IMR-90 (cell line): ENCODE measurements at regions not wholly inside any gene's neighbourhood (a gene's known extent, or its start where the extent isn't known, plus 50 kb on each side); places are given as distances from the start of the nearest gene placed in this dataset.

Source experiments
- ATAC-seq: fragments of 200-7000 bp; cut with Tn5 transposase; 2 replicates; pipeline ENCODE4 v1.9.1; 2020; ENCODE audit warnings: low read depth, mild to moderate bottlenecking, moderate library complexity
- BruUV-seq: library from RNA; stranded (reverse); fragments of 400-500 nt; replicated peaks from 2 replicates; lab custom pipeline; 2021; lab: Mats Ljungman, UMichigan
- CTCF ChIA-PET: fragments of 300-600 bp; formaldehyde crosslinking; extraction: SDS; loops from one replicate; lab custom pipeline; 2021; ENCODE audit warnings: antibody characterized with exemption; lab: Yijun Ruan, JAX
- POLR2A ChIA-PET: fragments of 300-600 bp; sonication (Branson Sonifier 250); formaldehyde crosslinking; loops from one replicate; lab custom pipeline; 2022; ENCODE audit warnings: antibody characterized with exemption; ENCODE audit not compliant: unreplicated experiment; lab: Charles Lee
- DNase-seq: peaks from one replicate; pipeline ENCODE4 v3.0.0; 2013
- H2AFZ ChIP-seq: replicated peaks from 2 replicates; pipeline ENCODE3; 2013; ENCODE audit warnings: low read length, mild to moderate bottlenecking; ENCODE audit not compliant: poor library complexity
- H2AK5ac ChIP-seq: 2 replicates; pipeline ENCODE4 v1.6.1; 2013; ENCODE audit warnings: low read depth, low read length, inconsistent platforms
- H2AK9ac ChIP-seq: replicated peaks from 2 replicates; pipeline ENCODE3; 2013; ENCODE audit warnings: mild to moderate bottlenecking, low read depth, low read length, moderate library complexity; ENCODE audit not compliant: poor library complexity
- H2BK120ac ChIP-seq: 2 replicates; pipeline ENCODE4 v1.6.1; 2013; ENCODE audit warnings: low read depth, low read length, inconsistent platforms
- H2BK15ac ChIP-seq: 3 replicates; pipeline ENCODE4 v1.6.1; 2013; ENCODE audit warnings: low read depth, low read length, inconsistent platforms
- H2BK20ac ChIP-seq: 2 replicates; pipeline ENCODE4 v1.6.1; 2013; ENCODE audit warnings: low read depth, mild to moderate bottlenecking, inconsistent platforms, low read length, moderate library complexity
- H2BK5ac ChIP-seq: 2 replicates; pipeline ENCODE4 v1.6.1; 2013; ENCODE audit warnings: mild to moderate bottlenecking, low read depth, low read length, inconsistent platforms; ENCODE audit not compliant: poor library complexity, severe bottlenecking
- H3K14ac ChIP-seq: replicated peaks from 2 replicates; pipeline ENCODE4 v1.6.1; 2013; ENCODE audit warnings: low read depth, low read length, inconsistent platforms
- H3K18ac ChIP-seq: 2 replicates; pipeline ENCODE4 v1.6.1; 2013; ENCODE audit warnings: low read depth, low read length, control low read depth
- H3K23ac ChIP-seq: 2 replicates; pipeline ENCODE4 v1.6.1; 2013; ENCODE audit warnings: low read depth, low read length, inconsistent platforms
- H3K27ac ChIP-seq: 2 replicates; pipeline ENCODE4 v1.5.1; 2013; ENCODE audit warnings: mild to moderate bottlenecking, control low read depth, low read length; ENCODE audit not compliant: insufficient read depth
- H3K27me3 ChIP-seq: 2 replicates; pipeline ENCODE4 v1.6.1; 2013; ENCODE audit warnings: low read length; ENCODE audit not compliant: control insufficient read depth, insufficient read depth
- H3K36me3 ChIP-seq: 2 replicates; pipeline ENCODE4 v1.6.1; 2013; ENCODE audit warnings: low read length, mixed read lengths; ENCODE audit not compliant: control insufficient read depth, insufficient read depth
- H3K4ac ChIP-seq: 2 replicates; pipeline ENCODE4 v1.6.1; 2013; ENCODE audit warnings: low read depth, low read length, inconsistent platforms
- H3K4me1 ChIP-seq: 2 replicates; pipeline ENCODE4 v1.6.1; 2013; ENCODE audit warnings: low read length, mixed read lengths; ENCODE audit not compliant: control insufficient read depth, insufficient read depth
- H3K4me2 ChIP-seq: 2 replicates; pipeline ENCODE4 v1.6.1; 2013; ENCODE audit warnings: low read depth, mild to moderate bottlenecking, control low read depth, low read length, moderate library complexity
- H3K4me3 ChIP-seq: 2 replicates; pipeline ENCODE4 v1.5.1; 2013; ENCODE audit warnings: low read depth, mild to moderate bottlenecking, control low read depth, low read length, moderate library complexity; ENCODE audit not compliant: insufficient read depth
- H3K56ac ChIP-seq: 2 replicates; pipeline ENCODE4 v1.6.1; 2013; ENCODE audit warnings: low read length, inconsistent platforms; ENCODE audit not compliant: insufficient read depth; ENCODE audit errors: extremely low read depth
- H3K79me1 ChIP-seq, 2 experiments: 2 replicates each; pipeline ENCODE4 v1.6.1; 2013; ENCODE audit warnings: low read length in 2 of 2, inconsistent platforms in 1 of 2, low read depth in 1 of 2
- H3K9ac ChIP-seq: 2 replicates; pipeline ENCODE4 v1.6.1; 2013; ENCODE audit warnings: low read depth, low read length, control low read depth
- H3K9me1 ChIP-seq: 2 replicates; pipeline ENCODE4 v1.6.1; 2013; ENCODE audit warnings: low read length, inconsistent platforms; ENCODE audit not compliant: insufficient read depth
- H3K9me3 ChIP-seq: 2 replicates; pipeline ENCODE4 v1.6.1; 2013; ENCODE audit warnings: low read length; ENCODE audit not compliant: control insufficient read depth, insufficient read depth
- H4K20me1 ChIP-seq: 2 replicates; pipeline ENCODE4 v1.6.1; 2013; ENCODE audit warnings: low read length, inconsistent platforms; ENCODE audit not compliant: insufficient read depth
- H4K5ac ChIP-seq: 2 replicates; pipeline ENCODE4 v1.6.1; 2013; ENCODE audit warnings: mild to moderate bottlenecking, low read depth, low read length, control low read depth
- H4K8ac ChIP-seq, 2 experiments: 2 replicates each; pipeline ENCODE4 v1.6.1; 2013; ENCODE audit warnings: low read depth in 2 of 2, low read length in 2 of 2, control low read depth in 1 of 2, inconsistent platforms in 1 of 2
- H4K91ac ChIP-seq: 2 replicates; pipeline ENCODE4 v1.6.1; 2013; ENCODE audit warnings: low read depth, low read length, inconsistent platforms; ENCODE audit not compliant: insufficient read depth
- BHLHE40 ChIP-seq: fragments of 150-350 bp; IDR thresholded peaks from 2 replicates; pipeline ENCODE4 v1.6.1; 2016; ENCODE audit warnings: mild to moderate bottlenecking, low read depth, low read length
- CEBPB ChIP-seq: IDR thresholded peaks from 2 replicates; pipeline ENCODE4 v1.6.1; 2012; ENCODE audit warnings: low read depth, low read length, improper control_type of control experiment
- CHD1 ChIP-seq: IDR thresholded peaks from 2 replicates; pipeline ENCODE4 v1.6.1; 2012; ENCODE audit warnings: low read depth, low read length, improper control_type of control experiment
- ELK1 ChIP-seq: fragments of 150-350 bp; IDR thresholded peaks from 2 replicates; pipeline ENCODE4 v1.6.1; 2016; ENCODE audit warnings: low read depth, mild to moderate bottlenecking, low read length, moderate library complexity, borderline replicate concordance
- FOS ChIP-seq: fragments of 150-350 bp; IDR thresholded peaks from 2 replicates; pipeline ENCODE4 v1.6.1; 2016; ENCODE audit warnings: low read depth, low read length
- MAFK ChIP-seq: IDR thresholded peaks from 2 replicates; pipeline ENCODE4 v1.6.1; 2012; ENCODE audit warnings: low read depth, low read length, improper control_type of control experiment
- MAZ ChIP-seq: IDR thresholded peaks from 2 replicates; pipeline ENCODE4 v1.6.1; 2012; ENCODE audit warnings: low read depth, mild to moderate bottlenecking, low read length, improper control_type of control experiment, moderate library complexity, borderline replicate concordance
- MXI1 ChIP-seq: IDR thresholded peaks from 2 replicates; pipeline ENCODE4 v1.6.1; 2012; ENCODE audit warnings: low read depth, mild to moderate bottlenecking, low read length, moderate library complexity, borderline replicate concordance
- NFE2L2 ChIP-seq: fragments of 150-350 bp; IDR thresholded peaks from 2 replicates; pipeline ENCODE4 v1.6.1; 2016; ENCODE audit warnings: low read depth, mild to moderate bottlenecking, low read length
- POLR2A ChIP-seq: IDR thresholded peaks from 2 replicates; pipeline ENCODE4 v1.6.1; 2012; ENCODE audit warnings: mild to moderate bottlenecking, low read depth, low read length
- RAD21 ChIP-seq: IDR thresholded peaks from 2 replicates; pipeline ENCODE4 v1.6.1; 2012; ENCODE audit warnings: low read length, improper control_type of control experiment
- RCOR1 ChIP-seq: IDR thresholded peaks from 2 replicates; pipeline ENCODE4 v1.6.1; 2012; ENCODE audit warnings: mild to moderate bottlenecking, low read length, improper control_type of control experiment; ENCODE audit not compliant: insufficient replicate concordance
- RFX5 ChIP-seq: IDR thresholded peaks from 2 replicates; pipeline ENCODE4 v1.8.0; 2012; ENCODE audit warnings: low read depth, mild to moderate bottlenecking, low read length, moderate library complexity
- SMC3 ChIP-seq: fragments of 150-350 bp; IDR thresholded peaks from 2 replicates; pipeline ENCODE4 v1.6.1; 2016; ENCODE audit warnings: low read depth, mild to moderate bottlenecking, antibody characterized with exemption, low read length, moderate library complexity
- USF2 ChIP-seq: fragments of 150-350 bp; IDR thresholded peaks from 2 replicates; pipeline ENCODE4 v1.6.1; 2017; ENCODE audit warnings: mild to moderate bottlenecking, antibody characterized with exemption, low read length, low read depth
- WGBS, 2 experiments: methylation state at CpG; one replicate each; pipeline versions ENCODE4 v1.1.5 to v1.1.7; 2013; ENCODE audit warnings: missing lambda C conversion rate in 2 of 2; ENCODE audit not compliant: insufficient read length in 1 of 2; ENCODE audit errors: extremely low coverage in 2 of 2; 5-methylcytosine and 5-hydroxymethylcytosine counted together
- dilution Hi-C: fragments of 300-500 bp; cut with HindIII; formaldehyde crosslinking; loops from one replicate; pipeline ENCODE4 v1.14.3; 2018; ENCODE audit warnings: low sequenced_read_pairs; ENCODE audit not compliant: unreplicated experiment
- in situ Hi-C: fragments of 300-500 bp; cut with MboI; formaldehyde crosslinking; loops from 3 replicates; pipeline ENCODE4 v1.14.3; 2019; ENCODE audit warnings: low sequenced_read_pairs, inconsistent platforms, mixed read lengths
- intact Hi-C: fragments of 100-400 bp; cut with micrococcal nuclease; formaldehyde crosslinking; loops from 2 replicates; pipeline ENCODE4 v1.10.0; 2022
- TF ChIP-seq, protein P1 (sequence below): conservative IDR thresholded peaks from 2 replicates; pipeline ENCODE4 v1.5.1; 2012; ENCODE audit warnings: mild to moderate bottlenecking, low read depth, low read length, improper control_type of control experiment

- no peaks in the 10 kb centered on the region for H4K20me1 ChIP-seq
- H3K4ac ChIP-seq = no peak overlapping the region
- H2AFZ ChIP-seq = no peak overlapping the region
- no peaks in the 10 kb centered on the region for H3K27me3 ChIP-seq
- H3K23ac ChIP-seq = no peak overlapping the region
- H3K14ac ChIP-seq = no peak overlapping the region
- POLR2A ChIA-PET = interaction anchor here (1.1 kb wide), 1 partner anchor 9 kb away, joined by 5 read pairs; no protein-coding TSS in a partner anchor
- DNase-seq = no peak
- H3K56ac ChIP-seq = no peak overlapping the region
- H2BK120ac ChIP-seq = no peak overlapping the region
- no peak overlapping the region for H2AK9ac ChIP-seq
- H3K36me3 ChIP-seq = no peaks in the 10 kb centered on the region
- no peak overlapping the region for H3K9ac ChIP-seq
- no TSS peak for BruUV-seq
- CTCF ChIA-PET = no interaction called here
- no peak overlapping the region for H3K4me3 ChIP-seq
- no peak overlapping the region for H4K91ac ChIP-seq
- H3K4me1 ChIP-seq = no peaks in the 10 kb centered on the region
- no peak overlapping the region for H3K18ac ChIP-seq
- WGBS, 2 experiments = no CpG with 5 or more reads among the region's 2 CpGs
- H3K27ac ChIP-seq = no peak overlapping the region
- H2BK20ac ChIP-seq = no peak overlapping the region
- TF ChIP-seq SMC3 (no peak), RCOR1 (no peak), RAD21 (no peak), POLR2A (no peak), RFX5 (no peak), CHD1 (no peak), MAFK (no peak), CEBPB (no peak), ELK1 (no peak), MAZ (no peak), USF2 (no peak), NFE2L2 (no peak), BHLHE40 (no peak), MXI1 (no peak), FOS (no peak)
- TF ChIP-seq, protein P1, sequence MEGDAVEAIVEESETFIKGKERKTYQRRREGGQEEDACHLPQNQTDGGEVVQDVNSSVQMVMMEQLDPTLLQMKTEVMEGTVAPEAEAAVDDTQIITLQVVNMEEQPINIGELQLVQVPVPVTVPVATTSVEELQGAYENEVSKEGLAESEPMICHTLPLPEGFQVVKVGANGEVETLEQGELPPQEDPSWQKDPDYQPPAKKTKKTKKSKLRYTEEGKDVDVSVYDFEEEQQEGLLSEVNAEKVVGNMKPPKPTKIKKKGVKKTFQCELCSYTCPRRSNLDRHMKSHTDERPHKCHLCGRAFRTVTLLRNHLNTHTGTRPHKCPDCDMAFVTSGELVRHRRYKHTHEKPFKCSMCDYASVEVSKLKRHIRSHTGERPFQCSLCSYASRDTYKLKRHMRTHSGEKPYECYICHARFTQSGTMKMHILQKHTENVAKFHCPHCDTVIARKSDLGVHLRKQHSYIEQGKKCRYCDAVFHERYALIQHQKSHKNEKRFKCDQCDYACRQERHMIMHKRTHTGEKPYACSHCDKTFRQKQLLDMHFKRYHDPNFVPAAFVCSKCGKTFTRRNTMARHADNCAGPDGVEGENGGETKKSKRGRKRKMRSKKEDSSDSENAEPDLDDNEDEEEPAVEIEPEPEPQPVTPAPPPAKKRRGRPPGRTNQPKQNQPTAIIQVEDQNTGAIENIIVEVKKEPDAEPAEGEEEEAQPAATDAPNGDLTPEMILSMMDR = no peak
- no peak overlapping the region for H3K4me2 ChIP-seq
- no peak overlapping the region for H2AK5ac ChIP-seq
- H3K9me1 ChIP-seq = no peaks in the 10 kb centered on the region
- no peak overlapping the region for H2BK15ac ChIP-seq
- in situ Hi-C loops = no loop called here
- H4K8ac ChIP-seq = no peak overlapping the region
- no peaks in the 10 kb centered on the region for H3K79me1 ChIP-seq
- no peak overlapping the region for H4K5ac ChIP-seq
- dilution Hi-C loops = no loop called here
- intact Hi-C loops = no loop called here
- H2BK5ac ChIP-seq = no peak overlapping the region
- ATAC-seq = no peak
- no peaks in the 10 kb centered on the region for H3K9me3 ChIP-seq
These were observed 118.3 kb upstream of the FAM20A start for GRCh38 chr17:68719431-68719830.
